ENCODE measurements at regions not wholly inside any gene's neighbourhood (a gene's known extent, or its start where the extent isn't known, plus 50 kb on each side); places are given as distances from the start of the nearest gene placed in this dataset.

- Histone ChIP-seq H3K36me3 (ENCODE audit: control insufficient read depth in 4 of 4, insufficient read depth in 3 of 4, low read depth in 1 of 4, low read length in 3 of 4) (no peaks in the 10 kb centered on the region), H3K9ac (ENCODE audit: low read depth in 1 of 2, low read length in 2 of 2) (no peak overlapping the region), H3K27ac (ENCODE audit: low read depth in 1 of 2, low read length in 2 of 2) (no peak overlapping the region), H3K4me1 (ENCODE audit: control insufficient read depth in 4 of 4, insufficient read depth in 4 of 4, low read length in 3 of 4) (no peaks in the 10 kb centered on the region), H3K9me3 (ENCODE audit: control insufficient read depth in 4 of 4, low read length in 3 of 4) (no peaks in the 10 kb centered on the region), H3K27me3 (ENCODE audit: control insufficient read depth in 4 of 4, insufficient read depth in 4 of 4, low read length in 3 of 4) (peaks cover 0 to 4% (median 0%) of the 10 kb centered on the region in 4 donors), H3K4me3 (ENCODE audit: low read depth in 1 of 3, low read length in 3 of 3) (no peak overlapping the region)
- DNase-seq (ENCODE audit: low spot score) = no peak
- no peak for TF ChIP-seq EGR1 (IDR thresholded peaks at IDR 0.05; ENCODE audit: low read depth in 2 of 2)
- TF ChIP-seq GABPA (IDR thresholded peaks at IDR 0.05 in 1 of 2, conservative IDR thresholded peaks at IDR 0.05 in 1 of 2) = no peak
- TF ChIP-seq, protein P1, sequence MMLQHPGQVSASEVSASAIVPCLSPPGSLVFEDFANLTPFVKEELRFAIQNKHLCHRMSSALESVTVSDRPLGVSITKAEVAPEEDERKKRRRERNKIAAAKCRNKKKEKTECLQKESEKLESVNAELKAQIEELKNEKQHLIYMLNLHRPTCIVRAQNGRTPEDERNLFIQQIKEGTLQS (IDR thresholded peaks at IDR 0.05) = no peak
- no peak for TF ChIP-seq MAX (IDR thresholded peaks at IDR 0.05)
- WGBS = 81% methylated on average over 2 of the region's 2 CpGs
Observed at GRCh38 chr12:25861226-25861625, 97.3 kb upstream of the RASSF8 start.

GRCh38 chr12:25864306-25865276 is 93.9 kb upstream of the RASSF8 start:
- Histone ChIP-seq H3K4me3 (ENCODE audit: low read depth in 1 of 3, low read length in 3 of 3) (no peak overlapping the region), H3K27ac (ENCODE audit: low read depth in 1 of 2, low read length in 2 of 2) (no peak overlapping the region), H3K4me1 (ENCODE audit: control insufficient read depth in 4 of 4, insufficient read depth in 4 of 4, low read length in 3 of 4) (no peaks in the 10 kb centered on the region), H3K27me3 (ENCODE audit: control insufficient read depth in 4 of 4, insufficient read depth in 4 of 4, low read length in 3 of 4) (peaks cover 0 to 4% (median 0%) of the 10 kb centered on the region in 4 donors), H3K36me3 (ENCODE audit: control insufficient read depth in 4 of 4, insufficient read depth in 3 of 4, low read depth in 1 of 4, low read length in 3 of 4) (no peaks in the 10 kb centered on the region), H3K9me3 (ENCODE audit: control insufficient read depth in 4 of 4, low read length in 3 of 4) (no peaks in the 10 kb centered on the region), H3K9ac (ENCODE audit: low read depth in 1 of 2, low read length in 2 of 2) (no peak overlapping the region)
- TF ChIP-seq ZBTB33 (IDR thresholded peaks at IDR 0.05) = no peak
- no peak for DNase-seq (ENCODE audit: low spot score)
- WGBS = 91% methylated on average over 3 of the region's 3 CpGs

GRCh38 chr12:25866586-25867378 is 91.7 kb upstream of the RASSF8 start:
- Histone ChIP-seq H3K4me1 (ENCODE audit: control insufficient read depth in 4 of 4, insufficient read depth in 4 of 4, low read length in 3 of 4) (no peaks in the 10 kb centered on the region), H3K27me3 (ENCODE audit: control insufficient read depth in 4 of 4, insufficient read depth in 4 of 4, low read length in 3 of 4) (no peaks in the 10 kb centered on the region), H3K4me3 (ENCODE audit: low read depth in 1 of 3, low read length in 3 of 3) (no peak overlapping the region), H3K27ac (ENCODE audit: low read depth in 1 of 2, low read length in 2 of 2) (no peak overlapping the region), H3K9me3 (ENCODE audit: control insufficient read depth in 4 of 4, low read length in 3 of 4) (no peaks in the 10 kb centered on the region), H3K36me3 (ENCODE audit: control insufficient read depth in 4 of 4, insufficient read depth in 3 of 4, low read depth in 1 of 4, low read length in 3 of 4) (no peaks in the 10 kb centered on the region), H3K9ac (ENCODE audit: low read depth in 1 of 2, low read length in 2 of 2) (no peak overlapping the region)
- no peak for DNase-seq (ENCODE audit: low spot score)
- WGBS = 79% methylated on average over 6 of the region's 6 CpGs
- TF ChIP-seq TAF1 (conservative IDR thresholded peaks at IDR 0.05) (no peak), REST (IDR thresholded peaks at IDR 0.05) (no peak), YY1 (IDR thresholded peaks at IDR 0.05) (no peak), NR2F2 (IDR thresholded peaks at IDR 0.05) (no peak), ZBTB33 (IDR thresholded peaks at IDR 0.05) (no peak), FOXA1 (IDR thresholded peaks at IDR 0.05) (no peak), JUND (IDR thresholded peaks at IDR 0.05) (no peak), RAD21 (IDR thresholded peaks at IDR 0.05) (no peak), MAX (IDR thresholded peaks at IDR 0.05) (no peak)
- TF ChIP-seq, protein P2, sequence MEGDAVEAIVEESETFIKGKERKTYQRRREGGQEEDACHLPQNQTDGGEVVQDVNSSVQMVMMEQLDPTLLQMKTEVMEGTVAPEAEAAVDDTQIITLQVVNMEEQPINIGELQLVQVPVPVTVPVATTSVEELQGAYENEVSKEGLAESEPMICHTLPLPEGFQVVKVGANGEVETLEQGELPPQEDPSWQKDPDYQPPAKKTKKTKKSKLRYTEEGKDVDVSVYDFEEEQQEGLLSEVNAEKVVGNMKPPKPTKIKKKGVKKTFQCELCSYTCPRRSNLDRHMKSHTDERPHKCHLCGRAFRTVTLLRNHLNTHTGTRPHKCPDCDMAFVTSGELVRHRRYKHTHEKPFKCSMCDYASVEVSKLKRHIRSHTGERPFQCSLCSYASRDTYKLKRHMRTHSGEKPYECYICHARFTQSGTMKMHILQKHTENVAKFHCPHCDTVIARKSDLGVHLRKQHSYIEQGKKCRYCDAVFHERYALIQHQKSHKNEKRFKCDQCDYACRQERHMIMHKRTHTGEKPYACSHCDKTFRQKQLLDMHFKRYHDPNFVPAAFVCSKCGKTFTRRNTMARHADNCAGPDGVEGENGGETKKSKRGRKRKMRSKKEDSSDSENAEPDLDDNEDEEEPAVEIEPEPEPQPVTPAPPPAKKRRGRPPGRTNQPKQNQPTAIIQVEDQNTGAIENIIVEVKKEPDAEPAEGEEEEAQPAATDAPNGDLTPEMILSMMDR (IDR thresholded peaks at IDR 0.05; ENCODE audit: low read depth, low read length, missing input control) = no peak

Data from liver (tissue), 8 donors.